GM21723 (cell line): ENCODE measurements at regions not wholly inside any gene's neighbourhood (a gene's known extent, or its start where the extent isn't known, plus 50 kb on each side); places are given as distances from the start of the nearest gene placed in this dataset.
"Not testable (repeated sequence)": the region's sequence is repeated elsewhere in the genome, so short reads cannot be mapped to it uniquely, and the experiment has no call there.

Source experiments
- ATAC-seq: cut with Tn5 transposase; IDR thresholded peaks from one replicate; pipeline ENCODE4 v1.9.1; 2021; ENCODE audit warnings: mild to moderate bottlenecking, moderate library complexity; ENCODE audit not compliant: unreplicated experiment

GRCh38 chr5:114148253-114148652 is 213.6 kb upstream of the KCNN2 start:
- no peak for ATAC-seq

- not testable (repeated sequence) for ATAC-seq
Observed at GRCh38 chr5:114148728-114149127, 213.1 kb upstream of the KCNN2 start.

DNA sequence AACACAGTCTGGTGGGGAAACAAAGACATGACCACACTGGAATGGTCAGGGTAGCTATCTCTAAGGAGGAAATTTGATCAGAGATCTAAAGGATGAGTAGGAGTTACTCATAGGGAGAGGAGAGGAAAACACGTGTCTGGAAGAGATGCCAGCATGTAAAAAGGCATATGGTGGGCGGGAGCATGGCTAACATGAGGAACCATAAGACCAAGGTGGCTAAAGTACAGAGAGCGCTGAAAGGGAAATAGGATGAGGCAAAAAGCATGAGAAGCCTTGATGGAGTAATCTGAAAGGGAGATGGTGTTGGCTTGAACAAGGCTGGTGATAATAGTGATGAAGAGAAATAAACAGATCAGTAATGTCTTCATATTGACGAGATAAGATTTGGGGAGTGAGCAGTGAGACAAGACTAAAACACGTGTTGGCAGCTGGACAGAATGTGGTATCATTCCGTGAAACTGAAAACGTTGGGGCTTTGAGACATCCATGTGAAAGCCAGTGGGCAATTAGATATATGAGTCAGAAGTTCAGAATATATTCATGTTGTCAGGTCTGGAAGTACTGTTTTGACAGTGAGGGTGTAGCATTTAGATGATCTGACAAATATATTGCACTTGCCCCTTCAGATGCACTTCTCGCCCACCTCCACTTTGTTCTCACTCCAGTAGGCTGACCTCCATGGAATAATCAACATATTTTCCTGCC is 209.1 kb upstream of the KCNN2 start:
- ATAC-seq: no peak

DNA sequence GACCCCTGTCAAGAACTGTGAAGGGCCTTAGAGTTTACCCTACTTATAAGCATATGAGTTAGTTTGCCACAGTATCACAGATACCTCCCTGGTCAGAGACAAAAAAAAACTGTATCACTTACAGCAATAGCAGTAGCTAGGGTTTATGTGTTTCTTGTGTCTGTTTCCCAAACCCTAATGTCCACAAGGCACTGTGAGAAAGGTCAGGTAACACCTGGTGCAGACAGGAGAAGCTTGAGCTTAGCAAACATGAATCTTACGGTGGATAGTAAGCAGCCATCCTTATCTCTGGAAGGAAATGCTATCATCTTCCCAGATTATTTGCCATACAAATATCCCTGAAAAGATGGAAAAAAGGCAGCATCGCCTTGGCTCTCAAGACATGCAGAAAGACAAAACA is 208.5 kb upstream of the KCNN2 start:
- no peak for ATAC-seq

- no peak for ATAC-seq
Observed at GRCh38 chr5:114153833-114154232, 208.0 kb upstream of the KCNN2 start.

GRCh38 chr5:114166081-114166480 is 195.8 kb upstream of the KCNN2 start:
- no peak for ATAC-seq

- no peak for ATAC-seq
Observed at GRCh38 chr5:114174131-114174530, 187.7 kb upstream of the KCNN2 start.

- ATAC-seq: no peak
Observed at GRCh38 chr5:114174837-114175236, 187.0 kb upstream of the KCNN2 start.

DNA sequence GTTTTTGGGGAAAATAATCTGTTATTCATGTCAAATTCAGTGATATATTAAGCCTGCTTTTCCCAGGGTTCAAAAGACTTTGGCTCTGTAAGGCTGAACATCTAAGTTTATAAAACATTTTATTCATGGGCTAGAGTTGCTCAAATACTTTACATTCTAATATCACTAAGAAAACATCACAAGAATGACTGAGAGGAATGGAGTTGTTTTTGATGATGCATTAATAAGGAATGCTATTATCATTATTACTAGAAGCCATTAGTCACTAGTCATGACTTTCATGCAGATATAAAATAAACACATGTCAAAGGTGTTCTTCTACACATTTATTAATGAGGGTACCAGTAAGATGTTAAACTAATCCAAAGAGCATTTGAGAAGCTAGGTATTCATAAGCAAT is 185.5 kb upstream of the KCNN2 start:
- no peak for ATAC-seq

GRCh38 chr5:114179134-114179533 is 182.7 kb upstream of the KCNN2 start:
- no peak for ATAC-seq

DNA sequence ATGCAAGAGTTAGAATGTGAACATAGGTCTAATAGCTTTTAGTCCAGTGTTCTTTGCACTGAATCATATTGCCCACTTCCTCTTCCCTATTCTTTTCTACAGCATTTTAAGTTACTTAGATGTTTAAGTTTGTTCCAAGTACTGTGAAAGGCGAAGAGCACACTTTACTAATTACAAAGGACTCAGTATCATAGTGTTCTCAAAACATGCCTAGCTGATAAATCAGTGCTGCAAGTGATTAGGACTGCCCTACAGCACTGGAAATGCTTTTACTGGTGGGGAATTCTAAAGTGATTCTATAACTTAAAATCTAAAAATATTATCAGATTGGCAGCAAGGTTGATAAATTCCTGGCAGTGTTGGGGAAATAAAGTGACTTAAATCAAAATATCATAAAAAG is 177.9 kb upstream of the KCNN2 start:
- no peak for ATAC-seq

DNA sequence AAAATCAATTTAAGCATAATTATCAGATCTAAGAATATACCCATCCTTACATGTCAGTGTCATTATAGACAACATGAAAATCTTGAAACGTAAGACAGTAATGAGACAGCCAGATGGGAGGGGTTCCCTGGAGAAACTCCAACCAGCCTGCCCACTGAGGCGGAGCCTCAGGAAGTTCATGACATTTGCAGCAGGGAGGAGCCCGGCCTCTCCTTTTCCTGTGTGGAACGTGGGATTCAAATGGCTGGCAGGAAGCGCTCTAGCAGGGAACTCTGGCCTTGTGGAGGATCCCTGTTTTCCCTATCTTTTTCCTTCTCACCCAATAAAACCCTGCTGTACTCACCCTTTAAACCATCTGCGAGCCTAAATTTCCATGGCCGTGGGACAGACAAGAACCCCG is 176.6 kb upstream of the KCNN2 start:
- ATAC-seq: no peak

DNA sequence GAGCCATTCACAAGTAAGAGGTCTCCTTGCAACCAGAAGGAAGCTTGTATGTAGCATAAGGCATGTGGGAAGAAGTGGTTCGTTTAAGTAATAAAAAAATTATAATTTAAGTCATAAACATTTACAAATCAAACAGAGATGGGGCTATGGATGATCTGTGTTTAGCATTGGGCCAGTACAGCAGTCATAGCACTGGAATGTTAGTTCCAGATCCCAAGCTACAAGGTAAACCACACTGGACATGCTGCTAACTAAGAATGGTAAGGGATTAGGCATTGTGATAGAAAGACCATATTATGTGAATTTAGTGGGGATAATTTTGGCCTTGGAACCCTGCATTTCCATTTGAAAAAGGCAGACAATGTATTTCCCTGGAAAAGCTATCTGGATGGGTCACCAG is 170.4 kb upstream of the KCNN2 start:
- ATAC-seq: no peak

DNA sequence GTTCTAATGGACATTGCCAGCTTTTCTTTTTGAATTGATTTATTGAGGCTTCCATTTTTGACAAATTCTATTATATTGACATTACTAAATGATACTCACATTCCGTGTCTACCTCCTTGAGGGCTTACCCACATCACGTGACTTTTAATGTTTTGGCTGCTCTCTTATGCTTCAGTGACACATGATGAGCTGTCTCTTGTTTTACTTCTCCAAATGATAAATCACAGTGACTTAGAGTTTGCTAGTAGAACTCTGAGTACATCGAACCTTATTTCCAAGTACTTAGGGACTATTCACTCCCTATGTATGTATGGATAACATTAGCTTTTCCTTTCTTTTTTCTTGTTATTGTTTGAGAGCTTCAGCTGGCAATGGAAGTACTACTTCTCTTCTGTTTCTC is 169.8 kb upstream of the KCNN2 start:
- ATAC-seq: no peak

DNA sequence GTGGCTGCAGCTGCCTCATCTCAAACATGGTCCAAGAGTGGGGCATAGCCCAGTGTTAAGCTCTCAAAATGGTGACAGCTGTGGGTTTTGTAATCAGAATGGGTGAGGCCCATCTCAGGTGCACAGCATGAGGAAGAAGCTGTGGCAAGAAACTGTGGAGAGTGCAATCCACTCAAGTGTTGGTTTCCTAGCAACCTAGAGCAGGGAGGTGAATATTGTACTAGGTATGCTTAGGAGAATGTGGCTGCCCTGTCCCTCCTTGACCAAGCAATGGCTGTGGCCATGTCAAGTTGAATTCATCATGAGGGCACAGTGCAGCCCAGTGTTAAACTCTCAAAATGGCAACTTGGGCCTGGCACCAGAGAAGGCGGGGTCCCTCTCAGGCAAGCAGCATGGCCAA is 160.5 kb upstream of the KCNN2 start:
- ATAC-seq: no peak

DNA sequence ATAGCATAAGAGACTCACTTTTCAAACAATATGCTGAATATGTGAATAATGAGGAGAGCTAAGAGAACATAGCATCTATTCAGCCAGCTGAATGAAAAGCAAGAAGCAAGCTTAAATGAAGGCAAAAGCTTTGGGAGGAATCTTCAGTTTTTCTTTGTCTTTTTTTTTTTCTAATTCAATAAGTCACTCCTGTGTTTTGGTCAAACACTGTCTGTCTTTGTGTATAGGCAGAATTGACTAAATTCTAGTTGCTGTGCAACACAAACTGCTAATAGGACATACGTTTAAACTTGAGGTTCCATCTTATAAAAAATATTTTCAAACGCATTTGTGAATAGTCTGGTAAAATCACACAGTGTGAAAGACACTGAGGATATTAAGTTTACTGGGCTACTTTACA is 156.9 kb upstream of the KCNN2 start:
- ATAC-seq: no peak

DNA sequence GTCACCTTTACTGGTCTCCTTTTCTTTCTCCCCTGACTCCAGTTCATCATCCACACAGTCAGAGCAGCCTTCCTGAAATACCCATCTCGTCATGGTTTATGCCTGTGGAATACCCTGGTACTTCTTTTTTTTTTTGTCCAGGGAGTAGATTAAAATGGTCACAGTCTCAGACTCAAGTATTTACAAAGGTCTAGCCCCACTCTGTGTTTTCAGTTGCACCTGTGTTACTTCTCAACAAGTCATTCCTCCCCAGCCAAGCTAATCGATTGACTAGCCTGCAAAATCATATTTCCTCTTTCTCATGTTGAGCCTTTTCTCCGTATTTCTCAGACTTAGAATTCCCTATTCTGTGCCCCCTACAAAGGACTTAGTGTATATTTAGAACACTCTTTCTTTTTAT is 155.2 kb upstream of the KCNN2 start:
- ATAC-seq: no peak

GRCh38 chr5:114207615-114208014 is 154.3 kb upstream of the KCNN2 start:
- ATAC-seq: no peak

- no peak for ATAC-seq
Observed at GRCh38 chr5:114208120-114208519, 153.8 kb upstream of the KCNN2 start.

DNA sequence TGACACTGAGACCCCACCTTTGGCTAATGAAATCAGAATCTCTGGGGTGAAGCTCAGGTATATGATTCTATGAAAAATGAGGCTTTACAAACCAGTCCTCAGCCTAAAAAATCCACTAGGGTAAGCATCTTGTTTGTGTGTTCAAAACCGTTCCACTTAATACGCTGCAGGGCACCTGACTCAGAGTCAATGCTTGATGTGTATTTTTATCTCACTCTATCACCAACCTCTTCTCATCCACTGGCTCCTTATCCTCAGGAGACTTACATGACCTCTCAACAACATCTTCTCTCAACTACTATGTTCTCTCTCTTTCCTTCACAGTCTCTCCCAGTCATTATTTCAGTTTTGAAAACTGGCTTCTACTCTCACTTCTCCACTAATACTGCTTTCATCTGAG is 153.3 kb upstream of the KCNN2 start:
- no peak for ATAC-seq

- no peak for ATAC-seq
Observed at GRCh38 chr5:114210662-114211061, 151.2 kb upstream of the KCNN2 start.

DNA sequence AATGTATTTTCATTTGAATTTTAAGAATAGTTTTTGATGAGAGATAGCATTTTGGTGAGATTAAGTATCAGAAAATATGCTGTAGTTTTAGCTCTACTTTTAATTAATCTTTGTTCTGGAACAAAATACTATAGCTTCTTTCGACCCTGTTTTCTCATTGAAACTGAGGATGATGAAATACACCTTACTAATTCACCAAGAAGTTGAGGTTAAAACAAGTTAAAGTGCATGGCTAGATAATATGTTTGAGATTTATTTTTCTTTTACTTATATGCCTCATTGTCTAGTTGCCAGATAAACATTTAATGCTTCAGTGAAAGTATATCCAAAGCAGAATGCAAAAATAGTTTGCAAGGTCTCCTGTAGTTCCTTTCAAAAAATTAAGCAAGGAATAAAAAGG is 140.1 kb upstream of the KCNN2 start:
- no peak for ATAC-seq

DNA sequence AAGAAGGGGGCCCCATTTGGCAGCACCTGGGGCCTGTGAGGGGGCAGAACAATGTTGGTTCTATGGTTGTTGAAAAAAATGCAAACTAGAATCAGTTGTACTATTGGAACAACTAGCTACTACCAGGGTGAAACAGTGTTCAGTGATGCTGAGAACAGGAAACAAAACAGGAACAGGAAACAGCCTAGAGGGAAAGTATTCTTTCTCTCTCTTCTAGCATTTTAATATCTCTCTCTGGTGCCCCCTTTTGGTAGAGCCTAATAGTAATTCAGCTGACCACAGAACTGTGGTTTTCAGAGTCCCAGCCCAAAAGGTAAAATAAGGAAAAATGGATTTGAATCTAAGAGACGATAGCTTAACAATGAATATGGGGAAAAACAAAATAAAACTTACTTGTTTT is 138.0 kb upstream of the KCNN2 start:
- no peak for ATAC-seq
